GM12892 (cell line): ENCODE measurements at regions not wholly inside any gene's neighbourhood (a gene's known extent, or its start where the extent isn't known, plus 50 kb on each side); places are given as distances from the start of the nearest gene placed in this dataset.

Experiments
- POLR2A ChIP-seq: IDR thresholded peaks from 2 replicates; pipeline ENCODE4 v1.6.1; 2011; ENCODE audit warnings: low read depth, low read length, control low read depth
- TAF1 ChIP-seq: IDR thresholded peaks from 2 replicates; pipeline ENCODE4 v1.6.1; 2011; ENCODE audit warnings: low read depth, mild to moderate bottlenecking, control low read depth, low read length, borderline replicate concordance

DNA sequence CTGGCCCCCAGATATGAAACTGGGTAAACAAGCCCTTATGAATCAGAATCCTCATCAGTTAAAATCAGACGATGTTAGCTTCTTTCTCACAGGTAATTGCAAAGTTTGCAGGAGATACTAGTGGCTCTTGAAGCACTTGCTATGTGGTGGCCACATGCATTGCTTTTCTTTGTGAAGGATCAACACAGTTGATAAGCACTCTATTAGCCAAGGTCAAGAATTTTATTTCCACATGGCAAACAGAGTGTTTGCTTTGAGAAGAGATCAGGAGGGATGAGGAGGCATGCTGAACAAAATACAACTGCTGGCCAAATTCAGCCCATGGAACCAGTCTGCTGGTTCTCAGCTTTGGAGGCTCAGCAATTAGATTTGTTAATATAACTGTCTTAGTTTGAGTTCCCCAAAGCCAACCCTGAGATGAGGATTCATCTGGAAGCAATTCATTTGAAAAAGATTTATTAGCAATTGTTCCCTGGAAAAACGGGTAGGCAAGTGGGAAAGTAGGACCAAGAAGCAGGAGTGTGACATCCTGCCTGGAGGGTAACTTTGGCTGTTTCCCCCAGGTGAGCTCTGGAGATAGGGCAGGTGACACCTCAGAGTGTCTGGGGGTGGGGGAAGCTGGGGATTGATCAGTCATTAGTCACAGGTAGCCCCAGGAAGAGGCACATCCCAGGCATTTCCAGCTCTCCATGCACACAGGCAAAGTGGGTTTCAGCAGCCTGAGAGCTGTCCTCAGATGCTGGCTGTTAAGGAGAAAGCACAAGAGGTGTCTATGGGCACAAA, 180.3 kb downstream of the ABHD5 start:
- TF ChIP-seq POLR2A, result no peak
- no peak for TF ChIP-seq TAF1
